ENCODE measurements at regions not wholly inside any gene's neighbourhood (a gene's known extent, or its start where the extent isn't known, plus 50 kb on each side); places are given as distances from the start of the nearest gene placed in this dataset.
A peak's percentile ranks its signal among the peaks of the same experiment; 100 is the strongest.

DNA sequence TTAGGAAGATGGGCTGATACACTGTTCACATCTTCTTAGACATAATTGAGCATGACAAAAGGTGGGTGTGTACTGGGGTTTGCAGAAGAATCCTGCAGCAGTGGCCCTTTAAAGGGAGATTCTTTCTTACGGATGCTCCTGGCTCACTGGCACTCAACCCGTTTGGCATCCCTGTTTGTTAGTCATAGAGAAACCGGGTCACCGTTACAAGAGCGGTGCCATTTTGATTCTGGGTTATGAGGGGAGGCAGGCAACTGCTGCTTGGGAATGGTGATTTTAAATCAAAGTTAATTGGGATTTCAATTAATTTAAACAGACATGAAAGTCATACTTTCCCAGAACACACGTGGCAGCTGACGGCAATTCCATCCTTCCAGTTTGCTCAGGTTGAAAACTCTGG, 245.8 kb downstream of the AACS start:
- H3K4me3 ChIP-seq (ENCODE audit: low read depth in 1 of 2, low read length in 2 of 2): no peak overlapping the region
- no peaks in the 10 kb centered on the region for H3K27me3 ChIP-seq (ENCODE audit: low read depth, low read length)
- H3K9me3 ChIP-seq (ENCODE audit: control insufficient read depth in 1 of 2, low read length in 2 of 2): no peaks in the 10 kb centered on the region
- no peaks in the 10 kb centered on the region for H3K36me3 ChIP-seq (ENCODE audit: control insufficient read depth in 1 of 2, insufficient read depth in 2 of 2, low read length in 2 of 2)
- no peak overlapping the region for H3K27ac ChIP-seq (ENCODE audit: low read length)
- no peaks in the 10 kb centered on the region for H3K4me1 ChIP-seq (ENCODE audit: control insufficient read depth in 1 of 2, insufficient read depth in 2 of 2, low read length in 2 of 2)

- Histone ChIP-seq H3K36me3 (ENCODE audit: control insufficient read depth in 1 of 2, insufficient read depth in 2 of 2, low read length in 2 of 2) (no peaks in the 10 kb centered on the region), H3K27me3 (ENCODE audit: low read depth, low read length) (no peaks in the 10 kb centered on the region), H3K4me1 (ENCODE audit: control insufficient read depth in 1 of 2, insufficient read depth in 2 of 2, low read length in 2 of 2) (no peaks in the 10 kb centered on the region), H3K27ac (ENCODE audit: low read length) (no peak overlapping the region), H3K9me3 (ENCODE audit: control insufficient read depth in 1 of 2, low read length in 2 of 2) (no peaks in the 10 kb centered on the region), H3K4me3 (ENCODE audit: low read depth in 1 of 2, low read length in 2 of 2) (no peak overlapping the region)
These were observed 247.2 kb downstream of the AACS start for GRCh38 chr12:125312471-125312870.

- H3K27ac ChIP-seq (ENCODE audit: low read length): no peak overlapping the region
These were observed 249.0 kb downstream of the AACS start for GRCh38 chr12:125314051-125314755.

GRCh38 chr12:125315771-125316170, 250.5 kb downstream of the AACS start:
- H3K4me3 ChIP-seq (ENCODE audit: low read depth in 1 of 2, low read length in 2 of 2): no peak overlapping the region
- no peaks in the 10 kb centered on the region for H3K36me3 ChIP-seq (ENCODE audit: control insufficient read depth in 1 of 2, insufficient read depth in 2 of 2, low read length in 2 of 2)
- H3K27ac ChIP-seq (ENCODE audit: low read length): no peak overlapping the region
- no peaks in the 10 kb centered on the region for H3K27me3 ChIP-seq (ENCODE audit: low read depth, low read length)
- H3K9me3 ChIP-seq (ENCODE audit: control insufficient read depth in 1 of 2, low read length in 2 of 2): no peaks in the 10 kb centered on the region
- no peaks in the 10 kb centered on the region for H3K4me1 ChIP-seq (ENCODE audit: control insufficient read depth in 1 of 2, insufficient read depth in 2 of 2, low read length in 2 of 2)

More at GRCh38 chr12:125314051-125314755, 249.0 kb downstream of the AACS start:
- Histone ChIP-seq H3K4me1 (ENCODE audit: control insufficient read depth in 1 of 2, insufficient read depth in 2 of 2, low read length in 2 of 2) (no peaks in the 10 kb centered on the region), H3K27me3 (ENCODE audit: low read depth, low read length) (no peaks in the 10 kb centered on the region), H3K36me3 (ENCODE audit: control insufficient read depth in 1 of 2, insufficient read depth in 2 of 2, low read length in 2 of 2) (no peaks in the 10 kb centered on the region), H3K4me3 (ENCODE audit: low read depth in 1 of 2, low read length in 2 of 2) (no peak overlapping the region), H3K9me3 (ENCODE audit: control insufficient read depth in 1 of 2, low read length in 2 of 2) (no peaks in the 10 kb centered on the region)

DNA sequence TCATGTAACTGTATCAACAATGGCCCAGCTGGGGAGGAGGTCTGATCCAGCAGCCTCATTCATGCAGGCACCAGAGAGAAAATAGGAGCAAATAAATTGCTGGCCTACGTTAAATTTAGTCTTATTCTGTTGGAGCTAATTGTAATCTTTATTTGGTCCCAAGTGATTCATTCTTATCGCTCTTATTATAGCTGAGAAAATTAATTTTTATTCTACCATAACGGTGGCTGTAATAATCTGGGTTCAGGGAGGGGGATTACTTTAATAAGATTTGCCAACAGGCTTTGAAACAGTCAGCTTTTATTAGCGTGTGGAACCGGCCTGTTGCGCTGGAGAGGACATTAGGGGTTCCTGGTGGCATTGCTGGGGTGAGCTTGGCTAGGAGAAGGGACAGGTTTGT, 254.9 kb downstream of the AACS start:
- H3K36me3 ChIP-seq (ENCODE audit: control insufficient read depth in 1 of 2, insufficient read depth in 2 of 2, low read length in 2 of 2): no peaks in the 10 kb centered on the region

GRCh38 chr12:125324861-125325490, 259.7 kb downstream of the AACS start:
- no peaks in the 10 kb centered on the region for H3K36me3 ChIP-seq (ENCODE audit: control insufficient read depth in 1 of 2, insufficient read depth in 2 of 2, low read length in 2 of 2)
- peaks cover 8% of the 10 kb centered on the region for H3K27me3 ChIP-seq (ENCODE audit: low read depth, low read length)
- H3K27ac ChIP-seq (ENCODE audit: low read length): no peak overlapping the region
- no peak overlapping the region for H3K4me3 ChIP-seq (ENCODE audit: low read depth in 1 of 2, low read length in 2 of 2)
- peaks cover 5 to 6% of the 10 kb centered on the region in 2 donors for H3K9me3 ChIP-seq (ENCODE audit: control insufficient read depth in 1 of 2, low read length in 2 of 2)
- no peaks in the 10 kb centered on the region for H3K4me1 ChIP-seq (ENCODE audit: control insufficient read depth in 1 of 2, insufficient read depth in 2 of 2, low read length in 2 of 2)

More for the DNA sequence above, 254.9 kb downstream of the AACS start:
- Histone ChIP-seq H3K9me3 (ENCODE audit: control insufficient read depth in 1 of 2, low read length in 2 of 2) (no peaks in the 10 kb centered on the region), H3K27ac (ENCODE audit: low read length) (no peak overlapping the region), H3K27me3 (ENCODE audit: low read depth, low read length) (no peaks in the 10 kb centered on the region), H3K4me1 (ENCODE audit: control insufficient read depth in 1 of 2, insufficient read depth in 2 of 2, low read length in 2 of 2) (no peaks in the 10 kb centered on the region), H3K4me3 (ENCODE audit: low read depth in 1 of 2, low read length in 2 of 2) (no peak overlapping the region)

DNA sequence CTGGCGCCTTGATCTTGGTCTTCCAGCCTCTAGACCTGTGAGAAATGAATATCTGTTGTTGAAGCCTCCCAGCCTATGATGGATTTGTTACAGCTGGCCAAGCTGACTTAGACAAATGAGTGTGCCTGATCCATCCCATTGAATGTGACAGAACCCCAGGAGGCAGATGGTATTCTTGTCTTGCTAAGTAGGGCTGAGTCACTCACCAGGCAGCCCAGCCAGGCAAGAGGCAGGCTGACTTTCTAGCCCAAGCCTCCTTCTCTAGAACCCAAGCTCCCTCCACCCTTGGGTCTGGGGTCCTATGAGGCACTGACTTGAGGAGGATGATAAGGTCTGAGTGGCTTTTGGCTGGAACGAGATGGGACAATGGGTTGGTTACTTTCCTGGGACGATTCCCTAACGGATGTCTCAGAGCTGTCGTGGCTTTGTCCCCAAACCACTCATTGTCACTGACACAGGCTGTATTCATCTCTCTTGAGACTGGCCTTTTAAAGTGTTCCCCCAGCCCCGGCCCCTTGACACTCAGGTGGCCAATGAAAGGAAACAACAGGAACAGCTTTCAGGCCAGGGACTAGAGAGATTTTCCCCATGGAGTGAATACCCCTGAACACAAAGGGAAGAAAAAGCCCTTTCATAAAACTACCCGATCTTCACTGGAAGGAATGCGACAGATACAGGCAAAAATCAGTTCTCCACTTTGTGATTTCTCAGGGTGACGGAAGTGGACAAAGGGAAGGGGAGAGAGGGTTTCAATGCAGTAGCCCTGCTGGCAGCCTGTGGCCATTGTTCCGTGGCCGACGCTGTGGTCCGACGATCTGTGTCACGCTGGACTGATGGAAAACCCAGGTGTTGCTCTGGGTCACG, 264.2 kb downstream of the AACS start:
- peaks cover 5 to 6% of the 10 kb centered on the region in 2 donors for H3K9me3 ChIP-seq (ENCODE audit: control insufficient read depth in 1 of 2, low read length in 2 of 2)
- H3K27ac ChIP-seq (ENCODE audit: low read length): no peak overlapping the region
- no peaks in the 10 kb centered on the region for H3K4me1 ChIP-seq (ENCODE audit: control insufficient read depth in 1 of 2, insufficient read depth in 2 of 2, low read length in 2 of 2)
- H3K4me3 ChIP-seq (ENCODE audit: low read depth in 1 of 2, low read length in 2 of 2): no peak overlapping the region
- H3K36me3 ChIP-seq (ENCODE audit: control insufficient read depth in 1 of 2, insufficient read depth in 2 of 2, low read length in 2 of 2): no peaks in the 10 kb centered on the region
- H3K27me3 ChIP-seq (ENCODE audit: low read depth, low read length): peaks cover 8% of the 10 kb centered on the region

DNA sequence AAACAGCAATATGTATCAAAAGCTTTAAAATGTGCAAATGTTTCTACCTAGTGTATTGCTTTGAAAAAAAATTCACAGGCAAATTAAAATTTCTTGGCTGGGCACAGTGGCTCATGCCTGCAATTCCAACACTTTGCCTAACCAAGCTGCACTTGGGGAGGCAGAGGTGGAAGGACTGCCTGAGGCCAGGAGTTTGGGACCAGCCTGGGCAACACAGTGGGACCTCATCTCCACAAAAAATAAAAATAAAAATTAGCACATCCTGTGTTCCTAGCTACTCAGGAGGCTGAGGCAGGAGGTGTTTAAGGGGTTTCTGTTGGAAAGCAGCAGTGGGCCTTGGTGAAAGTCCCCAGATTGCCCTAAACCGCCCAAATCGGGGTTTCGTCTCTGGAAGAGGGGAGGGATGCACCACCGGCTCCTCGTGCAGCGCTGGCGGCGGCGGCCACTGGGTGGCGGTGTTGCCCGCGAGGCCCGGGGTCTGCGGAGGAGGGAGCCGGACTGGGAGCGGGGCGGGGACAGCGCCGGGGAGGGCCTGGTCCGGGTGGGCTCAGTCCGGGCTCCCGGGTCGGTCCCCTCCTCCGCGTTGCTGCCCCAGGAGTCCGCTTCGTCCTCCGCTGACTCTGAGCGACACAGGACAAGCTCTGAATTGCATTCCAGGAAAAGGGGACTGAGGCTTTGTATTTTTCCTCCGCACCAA, 265.6 kb downstream of the AACS start:
- H3K4me1 ChIP-seq (ENCODE audit: control insufficient read depth in 1 of 2, insufficient read depth in 2 of 2, low read length in 2 of 2): no peaks in the 10 kb centered on the region
- H3K4me3 ChIP-seq (ENCODE audit: low read depth in 1 of 2, low read length in 2 of 2): peak overlapping the region; percentile 5 to 59
- H3K9me3 ChIP-seq (ENCODE audit: control insufficient read depth in 1 of 2, low read length in 2 of 2): peaks cover 5 to 6% of the 10 kb centered on the region in 2 donors
- peaks cover 8% of the 10 kb centered on the region for H3K27me3 ChIP-seq (ENCODE audit: low read depth, low read length)
- no peaks in the 10 kb centered on the region for H3K36me3 ChIP-seq (ENCODE audit: control insufficient read depth in 1 of 2, insufficient read depth in 2 of 2, low read length in 2 of 2)
- no peak overlapping the region for H3K27ac ChIP-seq (ENCODE audit: low read length)

GRCh38 chr12:125331342-125332052, 266.3 kb downstream of the AACS start:
- Histone ChIP-seq H3K36me3 (ENCODE audit: control insufficient read depth in 1 of 2, insufficient read depth in 2 of 2, low read length in 2 of 2) (no peaks in the 10 kb centered on the region), H3K4me3 (ENCODE audit: low read depth in 1 of 2, low read length in 2 of 2) (peak overlapping the region; percentile 5 to 59), H3K27me3 (ENCODE audit: low read depth, low read length) (peaks cover 8% of the 10 kb centered on the region), H3K4me1 (ENCODE audit: control insufficient read depth in 1 of 2, insufficient read depth in 2 of 2, low read length in 2 of 2) (no peaks in the 10 kb centered on the region), H3K27ac (ENCODE audit: low read length) (no peak overlapping the region), H3K9me3 (ENCODE audit: control insufficient read depth in 1 of 2, low read length in 2 of 2) (peaks cover 5 to 6% of the 10 kb centered on the region in 2 donors)

- no peaks in the 10 kb centered on the region for H3K4me1 ChIP-seq (ENCODE audit: control insufficient read depth in 1 of 2, insufficient read depth in 2 of 2, low read length in 2 of 2)
- no peak overlapping the region for H3K4me3 ChIP-seq (ENCODE audit: low read depth in 1 of 2, low read length in 2 of 2)
- peaks cover 8% of the 10 kb centered on the region for H3K27me3 ChIP-seq (ENCODE audit: low read depth, low read length)
- no peak overlapping the region for H3K27ac ChIP-seq (ENCODE audit: low read length)
- H3K9me3 ChIP-seq (ENCODE audit: control insufficient read depth in 1 of 2, low read length in 2 of 2): peaks cover 5 to 6% of the 10 kb centered on the region in 2 donors
- H3K36me3 ChIP-seq (ENCODE audit: control insufficient read depth in 1 of 2, insufficient read depth in 2 of 2, low read length in 2 of 2): no peaks in the 10 kb centered on the region
These were observed 267.7 kb downstream of the AACS start for GRCh38 chr12:125332900-125333299.

Measured in muscle layer of duodenum (tissue), 2 donors.